Colonic mucosa (tissue), 4 donors: ENCODE measurements at regions not wholly inside any gene's neighbourhood (a gene's known extent, or its start where the extent isn't known, plus 50 kb on each side); places are given as distances from the start of the nearest gene placed in this dataset.

Experiments used
- DNase-seq: peaks from one replicate; pipeline ENCODE4 v3.0.0-alpha.2; 2020
- H3K27ac ChIP-seq: fragments of 200-600 bp; one replicate; pipeline ENCODE4 v1.8.0; 2021
- H3K27me3 ChIP-seq: fragments of 200-600 bp; one replicate; pipeline ENCODE4 v1.8.0; 2021
- H3K36me3 ChIP-seq: fragments of 200-600 bp; one replicate; pipeline ENCODE4 v1.8.0; 2021
- H3K4me1 ChIP-seq: fragments of 200-600 bp; one replicate; pipeline ENCODE4 v1.8.0; 2021; ENCODE audit warnings: mild to moderate bottlenecking
- H3K4me3 ChIP-seq: fragments of 200-600 bp; one replicate; pipeline ENCODE4 v1.8.0; 2021
- H3K9ac ChIP-seq, 2 donors: one replicate each; pipeline ENCODE4 v1.7.0; 2013; ENCODE audit warnings: control low read depth in 2 of 2, low read depth in 2 of 2, low read length in 2 of 2
- H3K9me3 ChIP-seq: fragments of 200-600 bp; one replicate; pipeline ENCODE4 v1.8.0; 2021
- intact Hi-C: fragments of 100-400 bp; cut with DNase I; formaldehyde crosslinking; loops from one replicate; pipeline ENCODE4 v1.14.1; 2022
- TF ChIP-seq, protein P1 (sequence below): fragments of 200-600 bp; IDR thresholded peaks from one replicate; pipeline ENCODE4 v1.8.0; 2022; ENCODE audit warnings: antibody characterized with exemption, mild to moderate bottlenecking
- donor health status: healthy.
- donor health status: DM: no; HTN: no; CAD: no.
- donor health status: DM: no; HTN: no; CAD: no.

DNA sequence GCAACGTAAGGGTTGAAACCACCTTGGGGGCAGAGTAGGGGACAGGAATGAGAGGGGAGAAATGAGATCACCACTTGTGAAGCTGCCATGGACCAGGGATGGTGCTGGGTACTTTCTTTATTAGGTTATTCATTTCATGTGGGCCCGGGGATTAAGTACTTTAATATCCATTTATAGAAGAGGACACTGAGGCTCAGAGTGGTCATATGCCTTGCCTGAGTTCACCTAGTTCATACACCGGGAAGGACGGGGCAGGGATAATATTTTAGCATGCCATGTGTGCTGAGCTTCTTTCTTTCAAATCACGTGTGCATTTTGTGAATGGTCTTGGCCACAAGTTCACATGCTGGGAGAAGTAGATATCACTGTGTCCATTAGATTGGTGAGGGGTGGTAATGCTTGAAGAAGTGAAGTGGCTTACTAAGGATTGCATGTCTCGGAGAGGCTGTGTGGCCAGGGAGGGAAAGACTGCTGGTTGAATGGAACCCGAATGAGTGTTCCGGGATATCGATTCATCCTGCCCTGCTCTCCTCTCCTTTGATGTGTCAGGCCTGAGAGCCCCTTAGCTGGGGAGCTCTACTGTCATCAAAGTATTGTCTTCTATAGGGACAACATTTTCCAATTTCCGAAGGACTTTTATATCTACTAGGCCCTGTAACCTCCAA lies 187.1 kb downstream of the MYCN start:
- no peak overlapping the region for H3K4me3 ChIP-seq
- intact Hi-C loops: no loop called here
- TF ChIP-seq, protein P1, sequence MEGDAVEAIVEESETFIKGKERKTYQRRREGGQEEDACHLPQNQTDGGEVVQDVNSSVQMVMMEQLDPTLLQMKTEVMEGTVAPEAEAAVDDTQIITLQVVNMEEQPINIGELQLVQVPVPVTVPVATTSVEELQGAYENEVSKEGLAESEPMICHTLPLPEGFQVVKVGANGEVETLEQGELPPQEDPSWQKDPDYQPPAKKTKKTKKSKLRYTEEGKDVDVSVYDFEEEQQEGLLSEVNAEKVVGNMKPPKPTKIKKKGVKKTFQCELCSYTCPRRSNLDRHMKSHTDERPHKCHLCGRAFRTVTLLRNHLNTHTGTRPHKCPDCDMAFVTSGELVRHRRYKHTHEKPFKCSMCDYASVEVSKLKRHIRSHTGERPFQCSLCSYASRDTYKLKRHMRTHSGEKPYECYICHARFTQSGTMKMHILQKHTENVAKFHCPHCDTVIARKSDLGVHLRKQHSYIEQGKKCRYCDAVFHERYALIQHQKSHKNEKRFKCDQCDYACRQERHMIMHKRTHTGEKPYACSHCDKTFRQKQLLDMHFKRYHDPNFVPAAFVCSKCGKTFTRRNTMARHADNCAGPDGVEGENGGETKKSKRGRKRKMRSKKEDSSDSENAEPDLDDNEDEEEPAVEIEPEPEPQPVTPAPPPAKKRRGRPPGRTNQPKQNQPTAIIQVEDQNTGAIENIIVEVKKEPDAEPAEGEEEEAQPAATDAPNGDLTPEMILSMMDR: no peak
- no peaks in the 10 kb centered on the region for H3K9me3 ChIP-seq
- no peaks in the 10 kb centered on the region for H3K27me3 ChIP-seq
- H3K36me3 ChIP-seq: no peaks in the 10 kb centered on the region
- peaks cover 7% of the 10 kb centered on the region for H3K4me1 ChIP-seq
- no peak overlapping the region for H3K27ac ChIP-seq
- H3K9ac ChIP-seq: no peak overlapping the region
- DNase-seq: peak; percentile 12

DNA sequence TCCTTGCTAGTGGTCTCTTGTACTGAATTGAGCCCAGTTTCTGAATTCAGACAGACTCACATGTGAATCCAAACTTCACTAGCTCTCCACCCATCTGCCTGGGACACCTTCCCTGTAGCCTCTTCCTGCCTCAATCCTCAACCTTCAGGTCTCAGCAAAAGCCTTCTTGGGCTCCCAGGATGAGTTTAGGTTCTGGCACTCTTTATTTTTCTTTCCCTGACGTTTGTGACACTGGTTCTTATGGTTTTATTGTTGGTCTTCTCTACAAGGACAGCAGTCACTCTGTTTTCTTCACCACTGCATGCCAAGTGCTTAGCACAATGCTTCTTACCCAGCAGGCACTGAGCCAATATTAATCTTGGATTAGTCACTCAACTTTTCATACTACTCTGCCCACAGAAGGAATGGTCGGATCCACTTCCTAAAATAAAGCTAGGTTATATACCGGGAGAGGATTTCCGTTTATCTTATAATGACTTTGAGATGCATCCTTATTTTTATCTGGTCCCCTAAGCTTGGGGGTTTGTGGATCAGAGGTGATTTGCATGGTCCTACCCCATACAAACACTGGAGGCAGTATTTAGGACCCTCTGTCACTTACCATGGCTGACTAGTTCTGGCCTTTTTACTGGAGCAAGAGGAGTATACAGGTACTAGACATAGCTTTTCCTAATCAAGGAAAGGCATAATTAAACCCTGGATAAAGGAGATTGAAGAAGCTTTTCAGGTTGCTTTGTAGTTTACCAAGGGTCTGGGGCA lies 186.3 kb downstream of the MYCN start:
- peak; percentile 15 for DNase-seq
- H3K27ac ChIP-seq: no peak overlapping the region

DNA sequence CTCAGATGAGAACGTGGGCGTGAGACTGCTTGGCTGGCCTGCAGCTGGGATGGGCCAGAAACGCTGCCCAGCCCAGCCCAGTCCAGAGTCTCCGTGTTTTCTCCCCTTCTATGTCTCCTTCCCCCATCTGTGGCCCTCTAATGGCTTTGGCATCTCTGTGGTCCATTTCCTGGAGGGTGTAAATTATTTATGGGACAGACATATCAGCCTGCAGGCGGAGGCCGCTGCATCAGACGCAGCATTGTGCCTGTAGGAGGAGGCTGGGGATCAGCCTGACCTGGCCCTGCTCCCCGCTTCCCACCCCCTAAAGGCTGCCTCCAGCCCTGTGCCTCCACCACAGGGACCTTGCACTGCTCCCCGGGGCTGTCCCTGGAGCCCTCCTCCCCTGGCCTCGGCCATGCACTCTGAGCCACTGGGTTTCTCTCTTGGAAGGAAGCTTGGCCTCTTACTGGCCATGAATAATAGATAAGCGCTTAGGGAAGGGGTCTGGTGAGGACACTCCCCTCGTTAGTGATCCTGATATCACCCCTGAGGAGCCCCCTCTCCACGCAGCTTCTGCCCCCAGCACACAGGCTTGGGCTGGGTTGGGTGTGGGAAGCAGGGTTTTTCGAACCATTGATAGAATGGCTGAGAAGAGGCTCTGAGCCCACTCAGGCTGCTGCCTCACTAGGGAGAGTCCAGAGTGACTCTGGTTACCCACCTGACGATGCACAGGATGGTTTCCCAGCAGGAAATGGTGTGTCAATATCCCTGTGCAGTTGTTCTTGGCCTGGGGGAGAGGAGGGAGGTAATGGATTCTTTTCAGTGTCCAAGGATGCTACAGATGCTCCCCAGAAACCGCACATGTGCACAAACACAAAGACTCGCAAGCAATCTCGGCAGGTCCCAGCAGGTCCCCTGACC lies 185.5 kb downstream of the MYCN start:
- peaks cover 7% of the 10 kb centered on the region for H3K4me1 ChIP-seq
- H3K27ac ChIP-seq: no peak overlapping the region
- no peaks in the 10 kb centered on the region for H3K27me3 ChIP-seq

More for the DNA sequence above, 186.3 kb downstream of the MYCN start:
- H3K27me3 ChIP-seq: no peaks in the 10 kb centered on the region
- no peaks in the 10 kb centered on the region for H3K9me3 ChIP-seq
- TF ChIP-seq, protein P1: no peak
- no peaks in the 10 kb centered on the region for H3K36me3 ChIP-seq
- intact Hi-C loops: no loop called here
- peaks cover 7% of the 10 kb centered on the region for H3K4me1 ChIP-seq
- H3K9ac ChIP-seq: no peak overlapping the region
- H3K4me3 ChIP-seq: no peak overlapping the region

DNA sequence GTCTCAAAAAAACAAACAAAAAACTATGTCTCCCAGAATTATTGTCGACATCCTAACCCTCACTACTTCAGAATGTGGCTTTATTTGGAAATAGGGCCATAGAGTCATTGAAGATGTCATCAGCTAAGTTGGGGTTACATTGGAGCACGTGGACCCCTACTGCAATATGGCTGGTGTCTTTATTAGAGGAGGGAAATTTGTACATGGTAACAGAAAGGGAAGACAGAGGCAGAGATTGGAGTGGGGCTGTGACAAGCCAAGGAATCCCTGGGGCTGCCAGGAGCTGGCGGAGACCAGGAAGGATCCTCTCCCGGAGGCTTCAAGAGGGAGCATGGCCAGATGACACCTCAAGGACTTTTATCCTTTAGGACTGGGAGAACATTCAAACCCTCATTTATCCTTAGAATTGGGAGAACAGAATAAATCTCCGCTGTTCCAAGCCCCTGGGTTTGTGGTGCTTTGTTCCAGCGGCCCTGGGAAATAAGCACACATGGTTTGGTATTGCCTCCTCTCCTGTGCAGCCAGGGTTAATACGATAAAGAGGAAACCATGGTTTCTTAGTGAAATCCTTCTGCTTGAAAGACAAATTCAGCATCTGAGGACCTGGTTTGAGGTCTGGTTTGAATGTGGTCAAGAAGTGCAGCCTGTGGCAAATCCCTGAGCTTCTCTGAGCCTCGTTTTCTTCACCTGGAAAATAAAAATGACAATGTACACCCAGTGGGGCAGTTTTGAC lies 184.7 kb downstream of the MYCN start:
- H3K9me3 ChIP-seq: no peaks in the 10 kb centered on the region
- no peak overlapping the region for H3K27ac ChIP-seq
- no peaks in the 10 kb centered on the region for H3K36me3 ChIP-seq
- TF ChIP-seq, protein P1: no peak
- DNase-seq: peak; percentile 18
- no peak overlapping the region for H3K4me3 ChIP-seq
- no peak overlapping the region for H3K9ac ChIP-seq
- intact Hi-C loops: no loop called here
- H3K4me1 ChIP-seq: peaks cover 7% of the 10 kb centered on the region
- no peaks in the 10 kb centered on the region for H3K27me3 ChIP-seq

More for the DNA sequence above, 185.5 kb downstream of the MYCN start:
- Histone ChIP-seq H3K9me3 (no peaks in the 10 kb centered on the region), H3K36me3 (no peaks in the 10 kb centered on the region), H3K9ac (no peak overlapping the region), H3K4me3 (no peak overlapping the region)
- intact Hi-C loops: no loop called here
- TF ChIP-seq, protein P1: no peak
- DNase-seq: peak; percentile 20
